PC-9 (cell line): ENCODE measurements at regions not wholly inside any gene's neighbourhood (a gene's known extent, or its start where the extent isn't known, plus 50 kb on each side); places are given as distances from the start of the nearest gene placed in this dataset.
A peak's percentile ranks its signal among the peaks of the same experiment; 100 is the strongest.

Source experiments
- BruUV-seq: library from RNA; stranded (reverse); fragments of 400-500 nt; replicated peaks from 2 replicates; lab custom pipeline; 2021; lab: Mats Ljungman, UMichigan
- CTCF ChIA-PET: fragments of 300-600 bp; sonication (Branson Sonifier 250); formaldehyde crosslinking; loops from one replicate; lab custom pipeline; 2022; ENCODE audit warnings: antibody characterized with exemption; lab: Charles Lee
- POLR2A ChIA-PET: fragments of 300-600 bp; sonication (Branson Sonifier 250); formaldehyde crosslinking; loops from one replicate; lab custom pipeline; 2022; ENCODE audit warnings: antibody characterized with exemption; ENCODE audit not compliant: unreplicated experiment; lab: Charles Lee
- DNase-seq, 2 experiments: peaks; one replicate each; pipeline versions ENCODE4 v3.0.0 to v3.0.0-alpha.2; 2015 to 2022; ENCODE audit warnings: mixed read lengths in 1 of 2
- H2AFZ ChIP-seq: fragments of 200-600 bp; sonication (generic); 2 replicates; pipeline ENCODE4 v1.8.1; 2017; ENCODE audit warnings: antibody characterized with exemption
- H3F3A ChIP-seq: fragments of 200-600 bp; sonication (generic); 2 replicates; pipeline ENCODE4 v1.8.1; 2017; ENCODE audit warnings: antibody characterized with exemption, mild to moderate bottlenecking, low read depth; ENCODE audit not compliant: insufficient read depth
- H3K27ac ChIP-seq: fragments of 200-600 bp; sonication (generic); 2 replicates; pipeline ENCODE4 v1.6.1; 2016; ENCODE audit warnings: mixed run types
- H3K27me3 ChIP-seq: fragments of 200-600 bp; sonication (generic); 2 replicates; pipeline ENCODE4 v1.6.1; 2016; ENCODE audit warnings: low read depth, mixed run types; ENCODE audit not compliant: insufficient read depth
- H3K36me3 ChIP-seq: fragments of 200-600 bp; sonication (generic); 2 replicates; pipeline ENCODE4 v1.6.1; 2016; ENCODE audit warnings: low read depth, mixed run types
- H3K4me1 ChIP-seq: fragments of 200-600 bp; sonication (generic); replicated peaks from 2 replicates; pipeline ENCODE4 v1.6.1; 2016; ENCODE audit warnings: mixed run types; ENCODE audit not compliant: insufficient read depth
- H3K4me2 ChIP-seq: fragments of 200-600 bp; sonication (generic); 2 replicates; pipeline ENCODE4 v1.6.1; 2017; ENCODE audit warnings: mixed run types
- H3K4me3 ChIP-seq: fragments of 200-600 bp; sonication (generic); 2 replicates; pipeline ENCODE4 v1.6.1; 2016; ENCODE audit warnings: mixed run types
- H3K79me2 ChIP-seq: fragments of 200-600 bp; sonication (generic); 2 replicates; pipeline ENCODE4 v1.6.1; 2017; ENCODE audit warnings: low read depth, mixed run types
- H3K9me2 ChIP-seq: fragments of 200-600 bp; sonication (generic); 2 replicates; pipeline ENCODE4 v1.8.1; 2017; ENCODE audit warnings: mild to moderate bottlenecking; ENCODE audit not compliant: insufficient read depth
- H3K9me3 ChIP-seq: fragments of 200-600 bp; sonication (generic); 2 replicates; pipeline ENCODE4 v1.8.1; 2016; ENCODE audit warnings: low read depth; ENCODE audit not compliant: insufficient read depth
- H4K20me1 ChIP-seq: fragments of 200-600 bp; sonication (generic); 2 replicates; pipeline ENCODE4 v1.8.1; 2017; ENCODE audit not compliant: insufficient read depth
- EZH2 ChIP-seq: fragments of 200-600 bp; sonication (generic); IDR thresholded peaks from 2 replicates; pipeline ENCODE4 v1.8.0; 2017; ENCODE audit warnings: antibody characterized with exemption, low read depth
- intact Hi-C: fragments of 100-400 bp; cut with micrococcal nuclease; formaldehyde crosslinking; loops from one replicate; pipeline ENCODE4 v1.10.0; 2022; ENCODE audit not compliant: unreplicated experiment
- TF ChIP-seq, protein P1 (sequence below): fragments of 200-600 bp; sonication (generic); conservative IDR thresholded peaks from 2 replicates; pipeline ENCODE4 v1.6.1; 2017; ENCODE audit warnings: mixed run types, antibody characterized with exemption, mild to moderate bottlenecking, moderate library complexity

- POLR2A ChIA-PET = interaction anchor here (0.6 kb wide), 1 partner anchor 1666 kb away, joined by 4 read pairs; no protein-coding TSS in a partner anchor
- Histone ChIP-seq H3K9me3 (no peaks in the 10 kb centered on the region), H3K9me2 (no peaks in the 10 kb centered on the region), H3K27ac (no peak overlapping the region), H2AFZ (no peak overlapping the region), H4K20me1 (no peaks in the 10 kb centered on the region), H3K4me3 (no peak overlapping the region), H3K79me2 (no peaks in the 10 kb centered on the region), H3K4me1 (0 out of 2 replicates have a peak, but pooled peaks cover 4% of the 10 kb centered on the region), H3K27me3 (no peaks in the 10 kb centered on the region), H3K36me3 (no peaks in the 10 kb centered on the region), H3F3A (no peaks in the 10 kb centered on the region), H3K4me2 (peak overlapping the region; percentile 38)
- TF ChIP-seq, protein P1, sequence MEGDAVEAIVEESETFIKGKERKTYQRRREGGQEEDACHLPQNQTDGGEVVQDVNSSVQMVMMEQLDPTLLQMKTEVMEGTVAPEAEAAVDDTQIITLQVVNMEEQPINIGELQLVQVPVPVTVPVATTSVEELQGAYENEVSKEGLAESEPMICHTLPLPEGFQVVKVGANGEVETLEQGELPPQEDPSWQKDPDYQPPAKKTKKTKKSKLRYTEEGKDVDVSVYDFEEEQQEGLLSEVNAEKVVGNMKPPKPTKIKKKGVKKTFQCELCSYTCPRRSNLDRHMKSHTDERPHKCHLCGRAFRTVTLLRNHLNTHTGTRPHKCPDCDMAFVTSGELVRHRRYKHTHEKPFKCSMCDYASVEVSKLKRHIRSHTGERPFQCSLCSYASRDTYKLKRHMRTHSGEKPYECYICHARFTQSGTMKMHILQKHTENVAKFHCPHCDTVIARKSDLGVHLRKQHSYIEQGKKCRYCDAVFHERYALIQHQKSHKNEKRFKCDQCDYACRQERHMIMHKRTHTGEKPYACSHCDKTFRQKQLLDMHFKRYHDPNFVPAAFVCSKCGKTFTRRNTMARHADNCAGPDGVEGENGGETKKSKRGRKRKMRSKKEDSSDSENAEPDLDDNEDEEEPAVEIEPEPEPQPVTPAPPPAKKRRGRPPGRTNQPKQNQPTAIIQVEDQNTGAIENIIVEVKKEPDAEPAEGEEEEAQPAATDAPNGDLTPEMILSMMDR = peak; percentile 50
- TF ChIP-seq EZH2 = no peak
- CTCF ChIA-PET = interaction anchor here (1.1 kb wide), 1 partner anchor 1005 kb away, joined by 4 read pairs; no protein-coding TSS in a partner anchor
- intact Hi-C loops = loop anchor here (2.0 to 5.0 kb wide), 4 partner anchors 1081 to 1716 kb away; no protein-coding TSS in a partner anchor
- no TSS peak for BruUV-seq
- DNase-seq = peak; percentile 19 to 53
Measured at GRCh38 chr9:14433351-14434157, 119.6 kb upstream of the NFIB start.

DNA sequence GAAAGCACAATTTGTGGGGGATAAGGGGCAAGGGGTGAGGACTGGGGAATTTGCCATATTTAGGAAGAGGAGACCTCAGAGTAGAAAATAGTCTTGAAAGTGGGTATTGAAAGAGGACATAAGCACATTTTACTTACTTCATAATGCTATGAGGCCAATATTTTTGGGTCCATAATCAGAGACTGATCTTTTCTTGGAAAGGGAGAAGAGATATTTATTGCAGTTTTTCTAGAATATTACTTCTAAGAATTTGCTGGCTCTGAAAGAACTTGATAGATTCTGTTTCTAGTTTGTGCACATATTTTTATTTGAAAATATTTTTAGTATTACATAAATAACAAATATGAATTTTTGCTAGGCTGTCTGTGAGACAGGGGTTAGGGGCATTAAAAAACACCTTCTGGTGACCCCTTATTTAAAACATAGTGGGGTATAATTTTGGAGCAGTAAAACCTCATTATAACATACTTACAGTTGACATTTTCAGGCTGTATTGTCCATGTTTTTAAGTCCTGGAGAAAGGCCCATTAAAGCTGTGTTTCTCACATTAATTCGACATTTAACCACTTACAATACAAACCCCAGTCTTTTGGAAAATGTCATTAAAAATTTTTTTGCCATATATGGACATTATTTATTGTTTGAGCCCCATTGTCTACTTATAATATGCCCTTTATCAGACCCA lies 118.9 kb upstream of the NFIB start:
- BruUV-seq = no TSS peak

DNA sequence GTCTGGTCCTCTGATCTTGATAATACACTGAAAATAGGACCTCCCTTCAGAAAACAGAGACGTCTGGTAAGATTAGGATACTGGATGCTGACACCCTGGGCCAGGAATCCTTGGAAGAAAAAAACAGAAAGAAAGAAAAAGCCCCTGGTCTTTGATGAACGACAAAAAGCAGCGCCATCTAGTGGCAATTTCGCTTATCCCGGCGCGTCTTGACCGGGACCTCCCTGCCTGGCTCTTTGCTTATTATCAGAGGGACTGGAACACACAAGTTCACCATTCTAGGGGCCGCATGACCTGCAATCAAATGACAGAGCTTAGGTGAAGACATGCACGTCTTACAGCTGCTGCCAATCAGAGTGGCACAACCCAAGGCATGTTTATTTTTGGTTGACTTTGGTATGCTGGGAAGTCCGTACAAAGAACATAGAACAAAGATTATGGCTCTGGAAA lies 114.9 kb upstream of the NFIB start:
- no TSS peak for BruUV-seq
- no peaks in the 10 kb centered on the region for H3K27me3 ChIP-seq
- peaks cover 16% of the 10 kb centered on the region; the same call in 1 of the 2 replicates for H3K4me1 ChIP-seq
- no peak overlapping the region for H3K27ac ChIP-seq
- H2AFZ ChIP-seq = no peak overlapping the region
- TF ChIP-seq, protein P1 = peak; percentile 78
- TF ChIP-seq EZH2 = no peak
- intact Hi-C loops = loop anchor here (2.0 to 10.0 kb wide), 4 partner anchors 77 to 1002 kb away; no protein-coding TSS in a partner anchor
- no peak overlapping the region for H3K4me3 ChIP-seq
- H3K79me2 ChIP-seq = no peaks in the 10 kb centered on the region
- H4K20me1 ChIP-seq = no peaks in the 10 kb centered on the region
- ChIA-PET POLR2A (no interaction called here), CTCF (no interaction called here)
- peak; percentile 37 to 49 for DNase-seq
- no peaks in the 10 kb centered on the region for H3K36me3 ChIP-seq
- H3K4me2 ChIP-seq = no peak overlapping the region
- H3K9me2 ChIP-seq = no peaks in the 10 kb centered on the region
- no peaks in the 10 kb centered on the region for H3K9me3 ChIP-seq
- H3F3A ChIP-seq = no peaks in the 10 kb centered on the region

More for the DNA sequence above, 118.9 kb upstream of the NFIB start:
- no peak overlapping the region for H3K4me2 ChIP-seq
- DNase-seq = no peak
- no peak for TF ChIP-seq EZH2
- TF ChIP-seq, protein P1 = no peak
- 0 out of 2 replicates have a peak, but pooled peaks cover 4% of the 10 kb centered on the region for H3K4me1 ChIP-seq
- no peaks in the 10 kb centered on the region for H3K9me2 ChIP-seq
- H3K36me3 ChIP-seq = no peaks in the 10 kb centered on the region
- no peak overlapping the region for H3K27ac ChIP-seq
- no peaks in the 10 kb centered on the region for H3K79me2 ChIP-seq
- H4K20me1 ChIP-seq = no peaks in the 10 kb centered on the region
- no peaks in the 10 kb centered on the region for H3F3A ChIP-seq
- intact Hi-C loops = loop anchor here (2.0 to 5.0 kb wide), 4 partner anchors 1081 to 1716 kb away; no protein-coding TSS in a partner anchor
- H2AFZ ChIP-seq = no peak overlapping the region
- H3K27me3 ChIP-seq = no peaks in the 10 kb centered on the region
- CTCF ChIA-PET = no interaction called here
- POLR2A ChIA-PET = no interaction called here
- no peaks in the 10 kb centered on the region for H3K9me3 ChIP-seq
- no peak overlapping the region for H3K4me3 ChIP-seq
